ENCODE measurements at regions not wholly inside any gene's neighbourhood (a gene's known extent, or its start where the extent isn't known, plus 50 kb on each side); places are given as distances from the start of the nearest gene placed in this dataset.

- no peak overlapping the region for H3K4me3 ChIP-seq (ENCODE audit: low read length)
- H3K79me2 ChIP-seq (ENCODE audit: low read length), result no peaks in the 10 kb centered on the region
- no peaks in the 10 kb centered on the region for H3K27me3 ChIP-seq (ENCODE audit: low read length)
- no TSS peak for BruUV-seq (replicated peaks)
- TF ChIP-seq EZH2 (IDR thresholded peaks at IDR 0.05; ENCODE audit: low read length, unreplicated experiment), result no peak
- TF ChIP-seq EZH2phosphoT487 (IDR thresholded peaks at IDR 0.05; ENCODE audit: borderline replicate concordance, low read length), result no peak
- TF ChIP-seq CTCF (conservative IDR thresholded peaks at IDR 0.05; ENCODE audit: low read depth, low read length), result no peak
- H2AFZ ChIP-seq (ENCODE audit: low read length), result no peak overlapping the region
- no peaks in the 10 kb centered on the region for H4K20me1 ChIP-seq (ENCODE audit: low read length)
- intact Hi-C loops (cut with micrococcal nuclease), result no loop called here
- H3K9me3 ChIP-seq (ENCODE audit: low read length), result no peaks in the 10 kb centered on the region
- H3K27ac ChIP-seq (ENCODE audit: low read length), result no peak overlapping the region
- no peaks in the 10 kb centered on the region for H3K36me3 ChIP-seq (ENCODE audit: low read depth, low read length)
- CTCF ChIA-PET, result no interaction called here
- ATAC-seq, result no peak
- H3K4me2 ChIP-seq (ENCODE audit: low read length), result no peak overlapping the region
- no peak overlapping the region for H3K9ac ChIP-seq (ENCODE audit: low read length)
- no peaks in the 10 kb centered on the region for H3K9me2 ChIP-seq (replicated peaks; ENCODE audit: low read length)
- no peaks in the 10 kb centered on the region for H3F3A ChIP-seq (ENCODE audit: low read length, unreplicated experiment)
- no peak for DNase-seq
- POLR2A ChIA-PET (ENCODE audit: unreplicated experiment), result no interaction called here
- no peaks in the 10 kb centered on the region for H3K4me1 ChIP-seq (ENCODE audit: insufficient read depth, low read length)
Observed at GRCh38 chr13:21996049-21996448, 325.2 kb downstream of the FGF9 start.

GRCh38 chr13:21997726-21998125 lies 326.9 kb downstream of the FGF9 start:
- no peaks in the 10 kb centered on the region for H3K36me3 ChIP-seq (ENCODE audit: low read depth, low read length)
- ATAC-seq, result no peak
- CTCF ChIA-PET, result no interaction called here

More at GRCh38 chr13:21997726-21998125, 326.9 kb downstream of the FGF9 start:
- no TSS peak for BruUV-seq (replicated peaks)
- no peaks in the 10 kb centered on the region for H3K9me3 ChIP-seq (ENCODE audit: low read length)
- intact Hi-C loops (cut with micrococcal nuclease), result no loop called here
- TF ChIP-seq EZH2 (IDR thresholded peaks at IDR 0.05; ENCODE audit: low read length, unreplicated experiment) (no peak), CTCF (conservative IDR thresholded peaks at IDR 0.05; ENCODE audit: low read depth, low read length) (no peak), EZH2phosphoT487 (IDR thresholded peaks at IDR 0.05; ENCODE audit: borderline replicate concordance, low read length) (no peak)
- H3K79me2 ChIP-seq (ENCODE audit: low read length), result no peaks in the 10 kb centered on the region
- H4K20me1 ChIP-seq (ENCODE audit: low read length), result no peaks in the 10 kb centered on the region
- no peak overlapping the region for H2AFZ ChIP-seq (ENCODE audit: low read length)
- DNase-seq, result no peak
- no peaks in the 10 kb centered on the region for H3K4me1 ChIP-seq (ENCODE audit: insufficient read depth, low read length)
- no peak overlapping the region for H3K4me2 ChIP-seq (ENCODE audit: low read length)
- POLR2A ChIA-PET (ENCODE audit: unreplicated experiment), result no interaction called here
- H3K9me2 ChIP-seq (replicated peaks; ENCODE audit: low read length), result no peaks in the 10 kb centered on the region
- H3K27me3 ChIP-seq (ENCODE audit: low read length), result 0 out of 2 replicates have a peak, but pooled peaks cover 6% of the 10 kb centered on the region
- H3K9ac ChIP-seq (ENCODE audit: low read length), result no peak overlapping the region
- H3K27ac ChIP-seq (ENCODE audit: low read length), result no peak overlapping the region
- H3K4me3 ChIP-seq (ENCODE audit: low read length), result no peak overlapping the region
- no peaks in the 10 kb centered on the region for H3F3A ChIP-seq (ENCODE audit: low read length, unreplicated experiment)
